ENCODE measurements at regions not wholly inside any gene's neighbourhood (a gene's known extent, or its start where the extent isn't known, plus 50 kb on each side); places are given as distances from the start of the nearest gene placed in this dataset.
"Not testable (repeated sequence)": the region's sequence is repeated elsewhere in the genome, so short reads cannot be mapped to it uniquely, and the experiment has no call there.

GRCh38 chr16:85201574-85201973 is 89.3 kb upstream of the CIBAR2 start:
- Mint-ChIP-seq H3K36me3 (no peaks in the 10 kb centered on the region), H3K9me3 (no peaks in the 10 kb centered on the region), H3K27me3 (no peaks in the 10 kb centered on the region), H3K27ac (no peak overlapping the region), H3K4me1 (no peaks in the 10 kb centered on the region), H3K4me3 (no peak overlapping the region)
- H3K9me3 ChIP-seq (ENCODE audit: control insufficient read depth in 2 of 2, low read length in 2 of 2): no peaks in the 10 kb centered on the region
- ATAC-seq (ENCODE audit: low read depth in 2 of 2) (no peak), DNase-seq (no peak)
- H3K4me1 ChIP-seq (ENCODE audit: control insufficient read depth, insufficient read depth, low read length, poor library complexity, severe bottlenecking): no peaks in the 10 kb centered on the region
- H3K4me3 ChIP-seq (ENCODE audit: low read depth, low read length): no peak overlapping the region
- H3K27ac ChIP-seq (ENCODE audit: insufficient read depth, low read length, poor library complexity, severe bottlenecking): no peak overlapping the region
- H3K36me3 ChIP-seq (ENCODE audit: control insufficient read depth, insufficient read depth, low read length): no peaks in the 10 kb centered on the region
- no peaks in the 10 kb centered on the region for H3K27me3 ChIP-seq (ENCODE audit: control insufficient read depth, insufficient read depth, low read length)

- Histone ChIP-seq H3K27ac (ENCODE audit: insufficient read depth, low read length, poor library complexity, severe bottlenecking) (no peak overlapping the region), H3K27me3 (ENCODE audit: control insufficient read depth, insufficient read depth, low read length) (no peaks in the 10 kb centered on the region), H3K4me3 (ENCODE audit: low read depth, low read length) (no peak overlapping the region), H3K4me1 (ENCODE audit: control insufficient read depth, insufficient read depth, low read length, poor library complexity, severe bottlenecking) (no peaks in the 10 kb centered on the region), H3K9me3 (ENCODE audit: control insufficient read depth in 2 of 2, low read length in 2 of 2) (no peaks in the 10 kb centered on the region), H3K36me3 (ENCODE audit: control insufficient read depth, insufficient read depth, low read length) (no peaks in the 10 kb centered on the region)
- no peak for DNase-seq
- Mint-ChIP-seq H3K4me3 (no peak overlapping the region), H3K27ac (no peak overlapping the region), H3K27me3 (no peaks in the 10 kb centered on the region), H3K9me3 (no peaks in the 10 kb centered on the region), H3K4me1 (no peaks in the 10 kb centered on the region), H3K36me3 (no peaks in the 10 kb centered on the region)
- ATAC-seq (ENCODE audit: low read depth in 2 of 2): no peak
Measured at GRCh38 chr16:85202051-85202601, 89.9 kb upstream of the CIBAR2 start.

GRCh38 chr16:85202631-85203461 is 90.6 kb upstream of the CIBAR2 start:
- Histone ChIP-seq H3K36me3 (ENCODE audit: control insufficient read depth, insufficient read depth, low read length) (no peaks in the 10 kb centered on the region), H3K4me1 (ENCODE audit: control insufficient read depth, insufficient read depth, low read length, poor library complexity, severe bottlenecking) (no peaks in the 10 kb centered on the region), H3K27ac (ENCODE audit: insufficient read depth, low read length, poor library complexity, severe bottlenecking) (no peak overlapping the region), H3K4me3 (ENCODE audit: low read depth, low read length) (no peak overlapping the region), H3K9me3 (ENCODE audit: control insufficient read depth in 2 of 2, low read length in 2 of 2) (no peaks in the 10 kb centered on the region), H3K27me3 (ENCODE audit: control insufficient read depth, insufficient read depth, low read length) (no peaks in the 10 kb centered on the region)
- Mint-ChIP-seq H3K9me3 (no peaks in the 10 kb centered on the region), H3K27ac (no peak overlapping the region), H3K4me3 (no peak overlapping the region), H3K27me3 (no peaks in the 10 kb centered on the region), H3K36me3 (no peaks in the 10 kb centered on the region), H3K4me1 (no peaks in the 10 kb centered on the region)
- DNase-seq (no peak), ATAC-seq (ENCODE audit: low read depth in 2 of 2) (no peak)

GRCh38 chr16:85203462-85203813 is 91.2 kb upstream of the CIBAR2 start:
- no peak for ATAC-seq (ENCODE audit: low read depth in 2 of 2)
- Histone ChIP-seq H3K27ac (ENCODE audit: insufficient read depth, low read length, poor library complexity, severe bottlenecking) (no peak overlapping the region), H3K27me3 (ENCODE audit: control insufficient read depth, insufficient read depth, low read length) (no peaks in the 10 kb centered on the region), H3K36me3 (ENCODE audit: control insufficient read depth, insufficient read depth, low read length) (no peaks in the 10 kb centered on the region), H3K4me3 (ENCODE audit: low read depth, low read length) (no peak overlapping the region), H3K4me1 (ENCODE audit: control insufficient read depth, insufficient read depth, low read length, poor library complexity, severe bottlenecking) (no peaks in the 10 kb centered on the region), H3K9me3 (ENCODE audit: control insufficient read depth in 2 of 2, low read length in 2 of 2) (no peaks in the 10 kb centered on the region)
- DNase-seq: no peak
- Mint-ChIP-seq H3K27ac (no peak overlapping the region), H3K36me3 (no peaks in the 10 kb centered on the region), H3K4me1 (no peaks in the 10 kb centered on the region), H3K4me3 (no peak overlapping the region), H3K9me3 (no peaks in the 10 kb centered on the region), H3K27me3 (no peaks in the 10 kb centered on the region)

- no peaks in the 10 kb centered on the region for H3K27me3 Mint-ChIP-seq
- H3K36me3 Mint-ChIP-seq: no peaks in the 10 kb centered on the region
- Histone ChIP-seq H3K4me3 (ENCODE audit: low read depth, low read length) (no peak overlapping the region), H3K9me3 (ENCODE audit: control insufficient read depth in 2 of 2, low read length in 2 of 2) (no peaks in the 10 kb centered on the region), H3K27me3 (ENCODE audit: control insufficient read depth, insufficient read depth, low read length) (no peaks in the 10 kb centered on the region), H3K27ac (ENCODE audit: insufficient read depth, low read length, poor library complexity, severe bottlenecking) (no peak overlapping the region), H3K4me1 (ENCODE audit: control insufficient read depth, insufficient read depth, low read length, poor library complexity, severe bottlenecking) (no peaks in the 10 kb centered on the region), H3K36me3 (ENCODE audit: control insufficient read depth, insufficient read depth, low read length) (no peaks in the 10 kb centered on the region)
- no peak overlapping the region for H3K27ac Mint-ChIP-seq
- DNase-seq: no peak
- H3K4me1 Mint-ChIP-seq: no peaks in the 10 kb centered on the region
- no peak for ATAC-seq (ENCODE audit: low read depth in 2 of 2)
- peaks cover 0 to 4% (median 0%) of the 10 kb centered on the region in 7 donors for H3K9me3 Mint-ChIP-seq
- no peak overlapping the region for H3K4me3 Mint-ChIP-seq
Measured at GRCh38 chr16:85204242-85205010, 92.2 kb upstream of the CIBAR2 start.

GRCh38 chr16:85205257-85205656 is 93.0 kb upstream of the CIBAR2 start:
- not testable (repeated sequence) for H3K4me1 ChIP-seq (ENCODE audit: control insufficient read depth, insufficient read depth, low read length, poor library complexity, severe bottlenecking); DNase-seq; H3K4me3 ChIP-seq (ENCODE audit: low read depth, low read length); H3K9me3 ChIP-seq (ENCODE audit: control insufficient read depth in 2 of 2, low read length in 2 of 2); H3K4me3 Mint-ChIP-seq; H3K36me3 ChIP-seq (ENCODE audit: control insufficient read depth, insufficient read depth, low read length); H3K27me3 Mint-ChIP-seq; H3K36me3 Mint-ChIP-seq; H3K27me3 ChIP-seq (ENCODE audit: control insufficient read depth, insufficient read depth, low read length); H3K27ac Mint-ChIP-seq; ATAC-seq (ENCODE audit: low read depth in 2 of 2); H3K9me3 Mint-ChIP-seq; H3K4me1 Mint-ChIP-seq; H3K27ac ChIP-seq (ENCODE audit: insufficient read depth, low read length, poor library complexity, severe bottlenecking)

- Mint-ChIP-seq H3K27me3 (no peaks in the 10 kb centered on the region), H3K4me1 (no peaks in the 10 kb centered on the region), H3K36me3 (no peaks in the 10 kb centered on the region), H3K9me3 (peaks cover 0 to 4% (median 0%) of the 10 kb centered on the region in 7 donors), H3K27ac (no peak overlapping the region), H3K4me3 (no peak overlapping the region)
- H3K4me3 ChIP-seq (ENCODE audit: low read depth, low read length): no peak overlapping the region
- ATAC-seq (ENCODE audit: low read depth in 2 of 2) (no peak), DNase-seq (no peak)
- no peaks in the 10 kb centered on the region for H3K9me3 ChIP-seq (ENCODE audit: control insufficient read depth in 2 of 2, low read length in 2 of 2)
- H3K36me3 ChIP-seq (ENCODE audit: control insufficient read depth, insufficient read depth, low read length): no peaks in the 10 kb centered on the region
- H3K27ac ChIP-seq (ENCODE audit: insufficient read depth, low read length, poor library complexity, severe bottlenecking): no peak overlapping the region
- no peaks in the 10 kb centered on the region for H3K4me1 ChIP-seq (ENCODE audit: control insufficient read depth, insufficient read depth, low read length, poor library complexity, severe bottlenecking)
- H3K27me3 ChIP-seq (ENCODE audit: control insufficient read depth, insufficient read depth, low read length): no peaks in the 10 kb centered on the region
Measured at GRCh38 chr16:85205747-85206471, 93.6 kb upstream of the CIBAR2 start.

All from CD4-positive, CD25-positive, alpha-beta regulatory T cell (primary cell).